ENCODE measurements at regions not wholly inside any gene's neighbourhood (a gene's known extent, or its start where the extent isn't known, plus 50 kb on each side); places are given as distances from the start of the nearest gene placed in this dataset.
"Not testable (repeated sequence)": the region's sequence is repeated elsewhere in the genome, so short reads cannot be mapped to it uniquely, and the experiment has no call there.

GRCh38 chr2:210861038-210861665, 304.8 kb downstream of the CPS1 start:
- DNase-seq = no peak

GRCh38 chr2:210862283-210863065, 306.1 kb downstream of the CPS1 start:
- DNase-seq = no peak

GRCh38 chr2:210863283-210863682, 306.9 kb downstream of the CPS1 start:
- no peak for DNase-seq

GRCh38 chr2:210871566-210871965, 315.2 kb downstream of the CPS1 start:
- DNase-seq = not testable (repeated sequence)

GRCh38 chr2:210873631-210874030, 317.2 kb downstream of the CPS1 start:
- no peak for DNase-seq

- DNase-seq = no peak
Observed at GRCh38 chr2:210884227-210884626, 327.8 kb downstream of the CPS1 start.

GRCh38 chr2:210888035-210888434, 331.6 kb downstream of the CPS1 start:
- no peak for DNase-seq

GRCh38 chr2:210895132-210895531, 338.7 kb downstream of the CPS1 start:
- no peak for DNase-seq

- DNase-seq = no peak
Observed at GRCh38 chr2:210899131-210899530, 342.7 kb downstream of the CPS1 start.

GRCh38 chr2:210901326-210901725, 344.9 kb downstream of the CPS1 start:
- DNase-seq = no peak

- no peak for DNase-seq
Observed at GRCh38 chr2:210912779-210913178, 356.4 kb downstream of the CPS1 start.

- no peak for DNase-seq
Observed at GRCh38 chr2:210913461-210913860, 357.1 kb downstream of the CPS1 start.

GRCh38 chr2:210915912-210916311, 359.5 kb downstream of the CPS1 start:
- DNase-seq = no peak

GRCh38 chr2:210917465-210917864, 361.1 kb downstream of the CPS1 start:
- no peak for DNase-seq

GRCh38 chr2:210919128-210919527, 362.7 kb downstream of the CPS1 start:
- DNase-seq = no peak

- DNase-seq = no peak
Observed at GRCh38 chr2:210922419-210922818, 366.0 kb downstream of the CPS1 start.

- no peak for DNase-seq
Observed at GRCh38 chr2:210928714-210929113, 372.3 kb downstream of the CPS1 start.

- DNase-seq = no peak
Observed at GRCh38 chr2:210938228-210938627, 381.8 kb downstream of the CPS1 start.

GRCh38 chr2:210946395-210946794, 390.0 kb downstream of the CPS1 start:
- no peak for DNase-seq

- DNase-seq = not testable (repeated sequence)
Observed at GRCh38 chr2:210950434-210951060, 394.1 kb downstream of the CPS1 start.

GRCh38 chr2:210954386-210954907, 398.0 kb downstream of the CPS1 start:
- DNase-seq = no peak

- no peak for DNase-seq
Observed at GRCh38 chr2:210955591-210955990, 399.2 kb downstream of the CPS1 start.

- no peak for DNase-seq
Observed at GRCh38 chr2:210956101-210956500, 399.7 kb downstream of the CPS1 start.

- DNase-seq = no peak
Observed at GRCh38 chr2:210961249-210961648, 404.9 kb downstream of the CPS1 start.

All from NCI-H1092 treated with DMSO at 0.1 percent for 48 hours (cell line).